Epithelial cell of esophagus (primary cell): ENCODE measurements at regions not wholly inside any gene's neighbourhood (a gene's known extent, or its start where the extent isn't known, plus 50 kb on each side); places are given as distances from the start of the nearest gene placed in this dataset.
A peak's percentile ranks its signal among the peaks of the same experiment; 100 is the strongest.

ENCODE experiments used
- DNase-seq: peaks from one replicate; pipeline ENCODE4 v3.0.0; 2010; ENCODE audit warnings: low read depth
- H3K4me3 ChIP-seq: 2 replicates; pipeline ENCODE4 v1.5.1; 2011; ENCODE audit warnings: mild to moderate bottlenecking, low read length, control low read depth
- CTCF ChIP-seq: IDR thresholded peaks from 2 replicates; pipeline ENCODE4 v1.5.1; 2011; ENCODE audit warnings: low read depth, mild to moderate bottlenecking, low read length, control low read depth, inconsistent platforms; ENCODE audit not compliant: insufficient read depth; ENCODE audit errors: missing control alignments

- no peak overlapping the region for H3K4me3 ChIP-seq
- peak; percentile 78 for DNase-seq
- TF ChIP-seq CTCF, result no peak
These were observed 147.7 kb downstream of the COG6 start for GRCh38 chr13:39803156-39803555.

GRCh38 chr13:39803851-39804250, 148.4 kb downstream of the COG6 start:
- TF ChIP-seq CTCF, result no peak
- H3K4me3 ChIP-seq, result no peak overlapping the region

GRCh38 chr13:39804332-39805210, 149.1 kb downstream of the COG6 start:
- no peak overlapping the region for H3K4me3 ChIP-seq
- TF ChIP-seq CTCF, result no peak
- DNase-seq, result no peak

More at GRCh38 chr13:39803851-39804250, 148.4 kb downstream of the COG6 start:
- DNase-seq, result no peak

- TF ChIP-seq CTCF, result no peak
- no peak overlapping the region for H3K4me3 ChIP-seq
- DNase-seq, result no peak
These were observed 154.0 kb downstream of the COG6 start for GRCh38 chr13:39809466-39809865.

- no peak overlapping the region for H3K4me3 ChIP-seq
- DNase-seq, result peak; percentile 39
- peak; percentile 24 for TF ChIP-seq CTCF
These were observed 154.8 kb downstream of the COG6 start for GRCh38 chr13:39810091-39810877.

- no peak for TF ChIP-seq CTCF
- no peak overlapping the region for H3K4me3 ChIP-seq
- no peak for DNase-seq
These were observed 155.6 kb downstream of the COG6 start for GRCh38 chr13:39811051-39811450.
